SK-N-SH (cell line): ENCODE measurements at regions not wholly inside any gene's neighbourhood (a gene's known extent, or its start where the extent isn't known, plus 50 kb on each side); places are given as distances from the start of the nearest gene placed in this dataset.

Experiments used
- CTCF ChIA-PET: fragments of 300-600, 350-600 bp; formaldehyde crosslinking; extraction: SDS; loops from one replicate; lab custom pipeline; 2021; lab: Yijun Ruan, JAX
- POLR2A ChIA-PET: fragments of 350-600 bp; sonication (Branson Sonifier 250); formaldehyde crosslinking; extraction: SDS; loops from one replicate; lab custom pipeline; 2020; ENCODE audit warnings: antibody characterized with exemption, inconsistent platforms; lab: Yijun Ruan, JAX
- DNase-seq: peaks from one replicate; pipeline ENCODE4 v3.0.0; 2012
- H2AFZ ChIP-seq: fragments of 200-600 bp; sonication (generic); 2 replicates; pipeline ENCODE4 v1.8.1; 2016; ENCODE audit warnings: antibody characterized with exemption, mild to moderate bottlenecking, low read depth
- H3F3A ChIP-seq: fragments of 200-600 bp; sonication (generic); replicated peaks from 2 replicates; pipeline ENCODE3; 2016; ENCODE audit warnings: antibody characterized with exemption, mild to moderate bottlenecking; ENCODE audit not compliant: insufficient read depth
- H3K27ac ChIP-seq, 2 experiments: fragments of 200-500 bp in 1 of 2; fragments of 200-600 bp in 1 of 2; sonication (Bioruptor generic) in 1 of 2; sonication (generic), shearing (Covaris generic) in 1 of 2; 2 replicates each; pipeline versions ENCODE4 v1.5.1 to v1.6.1; 2014 to 2016; ENCODE audit warnings: low read depth in 2 of 2, inconsistent platforms in 1 of 2, low read length in 1 of 2, mild to moderate bottlenecking in 1 of 2, mixed read lengths in 1 of 2
- H3K27me3 ChIP-seq: fragments of 200-600 bp; sonication (generic), shearing (Covaris generic); 2 replicates; pipeline ENCODE4 v1.6.1; 2016; ENCODE audit warnings: mixed run types; ENCODE audit not compliant: insufficient read depth
- H3K36me3 ChIP-seq, 2 experiments: fragments of 200-500 bp in 1 of 2; fragments of 200-600 bp in 1 of 2; sonication (Bioruptor generic) in 1 of 2; sonication (generic) in 1 of 2; replicated peaks in 1 of 2; 2 replicates each; pipeline versions ENCODE3 to v1.5.1; 2014 to 2016; ENCODE audit warnings: low read length in 1 of 2, mild to moderate bottlenecking in 1 of 2; ENCODE audit not compliant: insufficient read depth in 2 of 2, control insufficient read depth in 1 of 2
- H3K4me1 ChIP-seq, 2 experiments: fragments of 200-500 bp in 1 of 2; fragments of 200-600 bp in 1 of 2; sonication (Bioruptor generic) in 1 of 2; sonication (generic), shearing (Covaris generic) in 1 of 2; 2 replicates each; pipeline versions ENCODE4 v1.5.1 to v1.6.1; 2014 to 2016; ENCODE audit warnings: low read depth in 1 of 2, low read length in 1 of 2, mixed run types in 1 of 2; ENCODE audit not compliant: insufficient read depth in 2 of 2, control insufficient read depth in 1 of 2
- H3K4me2 ChIP-seq: fragments of 200-600 bp; sonication (generic), shearing (Covaris generic); 2 replicates; pipeline ENCODE4 v1.6.1; 2017; ENCODE audit warnings: mixed run types
- H3K4me3 ChIP-seq, 2 experiments: fragments of 200-500 bp in 1 of 2; fragments of 200-600 bp in 1 of 2; sonication (Bioruptor generic) in 1 of 2; sonication (generic), shearing (Covaris generic) in 1 of 2; 2 replicates each; pipeline versions ENCODE4 v1.5.1 to v1.8.1; 2014 to 2016; ENCODE audit warnings: low read depth in 2 of 2, inconsistent platforms in 1 of 2, low read length in 1 of 2, mild to moderate bottlenecking in 1 of 2, mixed read lengths in 1 of 2, moderate library complexity in 1 of 2
- H3K79me2 ChIP-seq: fragments of 200-600 bp; sonication (generic); 2 replicates; pipeline ENCODE4 v1.8.1; 2017; ENCODE audit warnings: mild to moderate bottlenecking; ENCODE audit not compliant: insufficient read depth
- H3K9ac ChIP-seq: fragments of 200-600 bp; sonication (generic); 2 replicates; pipeline ENCODE4 v1.6.1; 2017; ENCODE audit warnings: mixed run types
- H3K9me2 ChIP-seq: fragments of 200-600 bp; sonication (generic); 2 replicates; pipeline ENCODE4 v1.6.1; 2017; ENCODE audit warnings: mixed run types
- H3K9me3 ChIP-seq: fragments of 200-600 bp; sonication (generic); 2 replicates; pipeline ENCODE4 v1.6.1; 2017; ENCODE audit warnings: mixed run types, mild to moderate bottlenecking, moderate library complexity
- H4K20me1 ChIP-seq: fragments of 200-600 bp; sonication (generic); 2 replicates; pipeline ENCODE4 v1.6.1; 2017; ENCODE audit warnings: mild to moderate bottlenecking, mixed run types; ENCODE audit not compliant: insufficient read depth
- CTCF ChIP-seq: fragments of 200-600 bp; sonication (generic); IDR thresholded peaks from 2 replicates; pipeline ENCODE4 v1.6.1; 2017; ENCODE audit warnings: antibody characterized with exemption, mild to moderate bottlenecking, moderate library complexity
- IRF3 ChIP-seq: fragments of 150-350 bp; IDR thresholded peaks from 2 replicates; pipeline ENCODE4 v1.6.1; 2016; ENCODE audit warnings: mild to moderate bottlenecking, low read depth, low read length
- MAX ChIP-seq: IDR thresholded peaks from 2 replicates; pipeline ENCODE4 v1.4.0; 2012; ENCODE audit warnings: low read depth
- MEF2A ChIP-seq: IDR thresholded peaks from 2 replicates; pipeline ENCODE4 v1.4.0; 2012; ENCODE audit warnings: low read depth, borderline replicate concordance
- MXI1 ChIP-seq: IDR thresholded peaks from 2 replicates; pipeline ENCODE4 v1.6.1; 2012; ENCODE audit warnings: mild to moderate bottlenecking, low read depth, low read length, improper control_type of control experiment
- NRF1 ChIP-seq: IDR thresholded peaks from 2 replicates; pipeline ENCODE4 v1.6.1; 2012; ENCODE audit warnings: low read depth, mild to moderate bottlenecking, low read length
- RXRA ChIP-seq: IDR thresholded peaks from 2 replicates; pipeline ENCODE4 v1.4.0; 2012; ENCODE audit warnings: low read depth, mild to moderate bottlenecking, borderline replicate concordance
- SIN3A ChIP-seq: IDR thresholded peaks from 2 replicates; pipeline ENCODE4 v1.6.1; 2012; ENCODE audit warnings: low read depth, mild to moderate bottlenecking, low read length, moderate library complexity, borderline replicate concordance
- YY1 ChIP-seq: IDR thresholded peaks from 2 replicates; pipeline ENCODE4 v1.4.0; 2012; ENCODE audit warnings: low read depth, mild to moderate bottlenecking
- ZBTB33 ChIP-seq: IDR thresholded peaks from 2 replicates; pipeline ENCODE4 v1.4.0; 2012; ENCODE audit warnings: low read depth, borderline replicate concordance
- WGBS: methylation state at CpG from one replicate; pipeline ENCODE4 v1.1.6; 2017; ENCODE audit warnings: low lambda C conversion rate; 5-methylcytosine and 5-hydroxymethylcytosine counted together
- TF ChIP-seq, protein P1 (sequence below): fragments of 150-350 bp; IDR thresholded peaks from 2 replicates; pipeline ENCODE4 v1.6.1; 2017; ENCODE audit warnings: antibody characterized with exemption, low read length, low read depth, borderline replicate concordance
- TF ChIP-seq, protein P2 (sequence below): IDR thresholded peaks from 2 replicates; pipeline ENCODE4 v1.6.1; 2012; ENCODE audit warnings: mild to moderate bottlenecking, low read depth, low read length, moderate library complexity
- TF ChIP-seq, protein P3 (sequence below): IDR thresholded peaks from 2 replicates; pipeline ENCODE4; 2012
- TF ChIP-seq, protein P4 (sequence below): IDR thresholded peaks from 2 replicates; pipeline ENCODE4 v1.4.0; 2012; ENCODE audit warnings: low read depth, borderline replicate concordance

GRCh38 chr1:25041916-25042315 lies 111.8 kb upstream of the RUNX3 start:
- H3F3A ChIP-seq = no peaks in the 10 kb centered on the region
- no peak overlapping the region for H3K27ac ChIP-seq
- no peaks in the 10 kb centered on the region; a peak in 1 of 4 replicates for H3K4me1 ChIP-seq
- no peaks in the 10 kb centered on the region for H4K20me1 ChIP-seq
- H2AFZ ChIP-seq = no peak overlapping the region
- no peak overlapping the region for H3K9ac ChIP-seq
- H3K36me3 ChIP-seq = no peaks in the 10 kb centered on the region
- no peak for TF ChIP-seq MEF2A
- no peak for TF ChIP-seq NRF1
- TF ChIP-seq SIN3A = no peak
- TF ChIP-seq YY1 = no peak
- no peak for TF ChIP-seq CTCF
- TF ChIP-seq, protein P1, sequence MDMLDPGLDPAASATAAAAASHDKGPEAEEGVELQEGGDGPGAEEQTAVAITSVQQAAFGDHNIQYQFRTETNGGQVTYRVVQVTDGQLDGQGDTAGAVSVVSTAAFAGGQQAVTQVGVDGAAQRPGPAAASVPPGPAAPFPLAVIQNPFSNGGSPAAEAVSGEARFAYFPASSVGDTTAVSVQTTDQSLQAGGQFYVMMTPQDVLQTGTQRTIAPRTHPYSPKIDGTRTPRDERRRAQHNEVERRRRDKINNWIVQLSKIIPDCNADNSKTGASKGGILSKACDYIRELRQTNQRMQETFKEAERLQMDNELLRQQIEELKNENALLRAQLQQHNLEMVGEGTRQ = no peak
- TF ChIP-seq, protein P2, sequence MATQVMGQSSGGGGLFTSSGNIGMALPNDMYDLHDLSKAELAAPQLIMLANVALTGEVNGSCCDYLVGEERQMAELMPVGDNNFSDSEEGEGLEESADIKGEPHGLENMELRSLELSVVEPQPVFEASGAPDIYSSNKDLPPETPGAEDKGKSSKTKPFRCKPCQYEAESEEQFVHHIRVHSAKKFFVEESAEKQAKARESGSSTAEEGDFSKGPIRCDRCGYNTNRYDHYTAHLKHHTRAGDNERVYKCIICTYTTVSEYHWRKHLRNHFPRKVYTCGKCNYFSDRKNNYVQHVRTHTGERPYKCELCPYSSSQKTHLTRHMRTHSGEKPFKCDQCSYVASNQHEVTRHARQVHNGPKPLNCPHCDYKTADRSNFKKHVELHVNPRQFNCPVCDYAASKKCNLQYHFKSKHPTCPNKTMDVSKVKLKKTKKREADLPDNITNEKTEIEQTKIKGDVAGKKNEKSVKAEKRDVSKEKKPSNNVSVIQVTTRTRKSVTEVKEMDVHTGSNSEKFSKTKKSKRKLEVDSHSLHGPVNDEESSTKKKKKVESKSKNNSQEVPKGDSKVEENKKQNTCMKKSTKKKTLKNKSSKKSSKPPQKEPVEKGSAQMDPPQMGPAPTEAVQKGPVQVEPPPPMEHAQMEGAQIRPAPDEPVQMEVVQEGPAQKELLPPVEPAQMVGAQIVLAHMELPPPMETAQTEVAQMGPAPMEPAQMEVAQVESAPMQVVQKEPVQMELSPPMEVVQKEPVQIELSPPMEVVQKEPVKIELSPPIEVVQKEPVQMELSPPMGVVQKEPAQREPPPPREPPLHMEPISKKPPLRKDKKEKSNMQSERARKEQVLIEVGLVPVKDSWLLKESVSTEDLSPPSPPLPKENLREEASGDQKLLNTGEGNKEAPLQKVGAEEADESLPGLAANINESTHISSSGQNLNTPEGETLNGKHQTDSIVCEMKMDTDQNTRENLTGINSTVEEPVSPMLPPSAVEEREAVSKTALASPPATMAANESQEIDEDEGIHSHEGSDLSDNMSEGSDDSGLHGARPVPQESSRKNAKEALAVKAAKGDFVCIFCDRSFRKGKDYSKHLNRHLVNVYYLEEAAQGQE = no peak
- no peaks in the 10 kb centered on the region for H3K9me3 ChIP-seq
- POLR2A ChIA-PET = no interaction called here
- no peak for DNase-seq
- H3K9me2 ChIP-seq = no peaks in the 10 kb centered on the region
- no peak overlapping the region for H3K4me3 ChIP-seq
- H3K79me2 ChIP-seq = no peaks in the 10 kb centered on the region
- CTCF ChIA-PET = interaction anchor here (1.1 to 2.1 kb wide), 5 partner anchors 15 to 194 kb away, joined by 3 to 6 read pairs (median 4); no protein-coding TSS in a partner anchor
- no peak overlapping the region for H3K4me2 ChIP-seq
- H3K27me3 ChIP-seq = peaks cover 35% of the 10 kb centered on the region
- 36% methylated on average over 4 of the region's 4 CpGs for WGBS

DNA sequence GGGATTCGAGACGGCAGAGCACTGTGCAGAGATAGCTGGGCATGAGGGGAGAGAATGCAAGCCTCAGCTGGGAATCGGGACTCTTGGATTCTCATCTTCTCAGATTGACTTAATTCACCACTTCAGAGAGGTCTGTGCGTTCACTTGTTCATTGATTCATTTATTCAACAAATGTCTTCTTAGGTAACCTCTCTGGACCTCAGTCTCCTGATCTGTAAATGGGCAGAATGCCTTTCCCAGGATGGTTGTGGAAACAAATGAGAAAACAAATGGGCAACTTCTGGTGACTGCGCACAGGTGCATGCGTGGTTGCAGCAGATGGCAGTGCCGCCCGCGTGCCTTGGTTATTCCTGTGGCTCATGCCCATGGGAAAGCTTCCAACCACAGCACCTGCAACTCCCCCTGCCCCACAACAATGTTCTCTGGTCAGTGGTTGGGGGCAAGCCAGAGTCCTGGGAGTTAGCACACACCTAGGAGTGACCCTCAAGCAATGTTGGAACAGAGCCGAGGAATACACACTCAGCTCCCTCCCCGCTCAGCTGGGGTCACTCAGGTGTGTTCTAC lies 110.1 kb upstream of the RUNX3 start:
- Histone ChIP-seq H2AFZ (no peak overlapping the region), H3K27me3 (peaks cover 35% of the 10 kb centered on the region), H3K4me2 (no peak overlapping the region), H4K20me1 (no peaks in the 10 kb centered on the region), H3K9me2 (no peaks in the 10 kb centered on the region), H3F3A (no peaks in the 10 kb centered on the region), H3K4me3 (no peak overlapping the region), H3K27ac (no peak overlapping the region), H3K4me1 (no peaks in the 10 kb centered on the region), H3K9ac (no peak overlapping the region), H3K36me3 (no peaks in the 10 kb centered on the region), H3K9me3 (no peaks in the 10 kb centered on the region), H3K79me2 (no peaks in the 10 kb centered on the region)
- 64% methylated on average over 8 of the region's 11 CpGs for WGBS
- ChIA-PET CTCF (no interaction called here), POLR2A (no interaction called here)
- no peak for DNase-seq
- TF ChIP-seq, protein P3, sequence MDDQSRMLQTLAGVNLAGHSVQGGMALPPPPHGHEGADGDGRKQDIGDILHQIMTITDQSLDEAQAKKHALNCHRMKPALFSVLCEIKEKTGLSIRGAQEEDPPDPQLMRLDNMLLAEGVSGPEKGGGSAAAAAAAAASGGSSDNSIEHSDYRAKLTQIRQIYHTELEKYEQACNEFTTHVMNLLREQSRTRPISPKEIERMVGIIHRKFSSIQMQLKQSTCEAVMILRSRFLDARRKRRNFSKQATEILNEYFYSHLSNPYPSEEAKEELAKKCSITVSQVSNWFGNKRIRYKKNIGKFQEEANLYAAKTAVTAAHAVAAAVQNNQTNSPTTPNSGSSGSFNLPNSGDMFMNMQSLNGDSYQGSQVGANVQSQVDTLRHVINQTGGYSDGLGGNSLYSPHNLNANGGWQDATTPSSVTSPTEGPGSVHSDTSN = no peak
- no peak for TF ChIP-seq RXRA
- no peak for TF ChIP-seq IRF3
- TF ChIP-seq MXI1 = no peak
- TF ChIP-seq SIN3A = no peak
- no peak for TF ChIP-seq MAX
- TF ChIP-seq ZBTB33 = no peak
- TF ChIP-seq, protein P4, sequence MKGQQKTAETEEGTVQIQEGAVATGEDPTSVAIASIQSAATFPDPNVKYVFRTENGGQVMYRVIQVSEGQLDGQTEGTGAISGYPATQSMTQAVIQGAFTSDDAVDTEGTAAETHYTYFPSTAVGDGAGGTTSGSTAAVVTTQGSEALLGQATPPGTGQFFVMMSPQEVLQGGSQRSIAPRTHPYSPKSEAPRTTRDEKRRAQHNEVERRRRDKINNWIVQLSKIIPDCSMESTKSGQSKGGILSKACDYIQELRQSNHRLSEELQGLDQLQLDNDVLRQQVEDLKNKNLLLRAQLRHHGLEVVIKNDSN = no peak
